GM12875 (cell line): ENCODE measurements at regions not wholly inside any gene's neighbourhood (a gene's known extent, or its start where the extent isn't known, plus 50 kb on each side); places are given as distances from the start of the nearest gene placed in this dataset.

ENCODE experiments used
- H3K4me3 ChIP-seq: one replicate; pipeline ENCODE4 v1.5.1; 2011; ENCODE audit warnings: low read depth, low read length, control low read depth
- CTCF ChIP-seq: IDR thresholded peaks from 2 replicates; pipeline ENCODE4 v1.5.1; 2011; ENCODE audit warnings: low read depth, mild to moderate bottlenecking, control low read depth, inconsistent platforms, low read length, moderate library complexity, borderline replicate concordance; ENCODE audit not compliant: insufficient read depth

GRCh38 chr2:180508458-180508857, 471.9 kb upstream of the UBE2E3 start:
- no peak for TF ChIP-seq CTCF

DNA sequence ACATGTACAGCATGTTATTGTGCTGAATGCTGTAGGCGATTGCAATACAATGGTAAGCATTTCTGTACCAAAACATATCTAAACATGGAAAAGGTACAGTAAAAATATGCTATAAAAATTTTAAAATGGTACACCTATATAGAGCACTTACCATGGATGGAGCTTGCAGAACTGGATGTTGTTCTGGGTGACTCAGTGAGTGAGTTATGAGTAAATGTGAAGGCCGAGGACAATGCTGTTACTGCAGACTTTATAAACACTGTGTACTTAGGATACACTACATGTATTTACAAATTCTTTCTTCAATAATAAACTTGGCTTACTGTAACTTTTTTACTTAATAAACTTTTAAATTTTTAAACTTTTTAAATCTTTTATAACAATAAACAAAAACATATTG, 473.4 kb upstream of the UBE2E3 start:
- TF ChIP-seq CTCF: no peak

More at GRCh38 chr2:180508458-180508857, 471.9 kb upstream of the UBE2E3 start:
- H3K4me3 ChIP-seq: no peak overlapping the region

GRCh38 chr2:180505203-180505602, 475.2 kb upstream of the UBE2E3 start:
- TF ChIP-seq CTCF: no peak
- H3K4me3 ChIP-seq: no peak overlapping the region

More for the DNA sequence above, 473.4 kb upstream of the UBE2E3 start:
- H3K4me3 ChIP-seq: no peak overlapping the region

GRCh38 chr2:180497621-180498152, 482.7 kb upstream of the UBE2E3 start:
- no peak overlapping the region for H3K4me3 ChIP-seq
- no peak for TF ChIP-seq CTCF

DNA sequence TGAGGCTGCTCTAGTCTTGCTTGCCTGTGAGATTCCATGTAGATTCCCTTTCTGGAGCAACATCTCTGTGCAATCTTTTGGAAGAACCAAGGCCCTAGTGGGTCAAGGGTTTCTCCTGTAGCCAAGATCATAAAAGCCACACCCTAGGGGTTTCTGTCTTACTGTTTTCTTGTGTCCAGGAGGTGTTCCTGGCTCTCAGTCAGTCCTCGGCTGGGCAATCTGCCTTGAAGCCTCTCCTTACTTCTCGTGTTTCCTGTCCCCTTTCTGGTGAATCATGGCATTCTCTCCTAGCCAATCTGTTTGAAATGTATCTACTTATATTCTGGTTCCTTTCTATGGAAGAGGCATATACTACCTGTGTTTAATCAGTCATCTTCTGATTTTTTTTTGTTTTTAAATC, 484.8 kb upstream of the UBE2E3 start:
- no peak overlapping the region for H3K4me3 ChIP-seq
- TF ChIP-seq CTCF: no peak

- H3K4me3 ChIP-seq: no peak overlapping the region
- no peak for TF ChIP-seq CTCF
Measured at GRCh38 chr2:180494286-180494685, 486.1 kb upstream of the UBE2E3 start.

DNA sequence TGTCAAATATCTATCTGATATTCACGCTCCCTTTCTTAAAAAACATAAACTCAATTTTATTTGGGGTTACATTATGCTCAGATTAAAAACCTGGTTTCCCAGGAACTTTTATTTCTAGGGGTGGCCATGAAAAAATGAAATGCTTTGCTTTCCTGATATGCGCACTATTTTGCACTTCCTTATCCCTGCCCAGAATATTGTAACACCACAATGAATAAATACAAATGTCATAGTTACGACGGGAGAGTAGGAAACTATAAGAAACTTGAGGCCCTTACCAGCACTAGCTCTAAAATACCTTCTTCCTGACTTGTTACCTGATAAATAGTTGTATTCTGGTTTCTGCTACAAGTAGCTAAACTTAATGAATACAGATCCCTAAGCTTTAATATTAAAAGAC, 475.6 kb upstream of the CWC22 start:
- no peak for TF ChIP-seq CTCF
- no peak overlapping the region for H3K4me3 ChIP-seq
